ENCODE measurements at regions not wholly inside any gene's neighbourhood (a gene's known extent, or its start where the extent isn't known, plus 50 kb on each side); places are given as distances from the start of the nearest gene placed in this dataset.

GRCh38 chr2:176845718-176846117 is 366.9 kb upstream of the HNRNPA3 start:
- H3K9ac ChIP-seq (ENCODE audit: low read length in 3 of 3), result no peak overlapping the region
- no peaks in the 10 kb centered on the region for H3K36me3 ChIP-seq (ENCODE audit: control insufficient read depth in 2 of 3, insufficient read depth in 3 of 3, low read length in 3 of 3)
- FAIRE-seq (no peak), DNase-seq (no peak)
- no peaks in the 10 kb centered on the region for H3K4me1 ChIP-seq (ENCODE audit: control insufficient read depth in 2 of 3, insufficient read depth in 2 of 3, low read depth in 1 of 3, low read length in 3 of 3)
- no peak for TF ChIP-seq CTCF (IDR thresholded peaks at IDR 0.05; ENCODE audit: borderline replicate concordance, extremely low read depth, insufficient read depth)
- no peaks in the 10 kb centered on the region for H3K27me3 ChIP-seq (ENCODE audit: control insufficient read depth, insufficient read depth, low read length)
- no peaks in the 10 kb centered on the region for H3K9me3 ChIP-seq (ENCODE audit: control insufficient read depth in 2 of 3, insufficient read depth in 1 of 3, low read length in 3 of 3)
- no peak overlapping the region for H3K4me3 ChIP-seq (ENCODE audit: low read length in 3 of 3)
- H3K27ac ChIP-seq (ENCODE audit: low read depth in 2 of 2, low read length in 2 of 2), result no peak overlapping the region
- intact Hi-C loops (cut with DNase I), result no loop called here

- Histone ChIP-seq H3K4me3 (ENCODE audit: low read length in 3 of 3) (no peak overlapping the region), H3K36me3 (ENCODE audit: control insufficient read depth in 2 of 3, insufficient read depth in 3 of 3, low read length in 3 of 3) (no peaks in the 10 kb centered on the region), H3K27me3 (ENCODE audit: control insufficient read depth, insufficient read depth, low read length) (no peaks in the 10 kb centered on the region), H3K4me1 (ENCODE audit: control insufficient read depth in 2 of 3, insufficient read depth in 2 of 3, low read depth in 1 of 3, low read length in 3 of 3) (peaks cover 0 to 2% (median 0%) of the 10 kb centered on the region in 3 donors), H3K27ac (ENCODE audit: low read depth in 2 of 2, low read length in 2 of 2) (no peak overlapping the region), H3K9me3 (ENCODE audit: control insufficient read depth in 2 of 3, insufficient read depth in 1 of 3, low read length in 3 of 3) (no peaks in the 10 kb centered on the region), H3K9ac (ENCODE audit: low read length in 3 of 3) (no peak overlapping the region)
- intact Hi-C loops (cut with DNase I), result no loop called here
- DNase-seq (no peak), FAIRE-seq (no peak)
- no peak for TF ChIP-seq CTCF (IDR thresholded peaks at IDR 0.05; ENCODE audit: borderline replicate concordance, extremely low read depth, insufficient read depth)
These were observed 365.0 kb upstream of the HNRNPA3 start for GRCh38 chr2:176847575-176847974.

GRCh38 chr2:176848844-176849243 is 363.8 kb upstream of the HNRNPA3 start:
- Histone ChIP-seq H3K4me3 (ENCODE audit: low read length in 3 of 3) (no peak overlapping the region), H3K27ac (ENCODE audit: low read depth in 2 of 2, low read length in 2 of 2) (no peak overlapping the region), H3K4me1 (ENCODE audit: control insufficient read depth in 2 of 3, insufficient read depth in 2 of 3, low read depth in 1 of 3, low read length in 3 of 3) (peaks cover 0 to 2% (median 0%) of the 10 kb centered on the region in 3 donors), H3K9ac (ENCODE audit: low read length in 3 of 3) (no peak overlapping the region), H3K27me3 (ENCODE audit: control insufficient read depth, insufficient read depth, low read length) (no peaks in the 10 kb centered on the region), H3K9me3 (ENCODE audit: control insufficient read depth in 2 of 3, insufficient read depth in 1 of 3, low read length in 3 of 3) (no peaks in the 10 kb centered on the region), H3K36me3 (ENCODE audit: control insufficient read depth in 2 of 3, insufficient read depth in 3 of 3, low read length in 3 of 3) (no peaks in the 10 kb centered on the region)
- TF ChIP-seq CTCF (IDR thresholded peaks at IDR 0.05; ENCODE audit: borderline replicate concordance, extremely low read depth, insufficient read depth), result no peak
- FAIRE-seq, result no peak
- intact Hi-C loops (cut with DNase I), result no loop called here
- no peak for DNase-seq

- H3K4me3 ChIP-seq (ENCODE audit: low read length in 3 of 3), result no peak overlapping the region
- peak in 2 of 5 donors; percentile 23 to 38 for DNase-seq
- H3K27me3 ChIP-seq (ENCODE audit: control insufficient read depth, insufficient read depth, low read length), result no peaks in the 10 kb centered on the region
- no peak for FAIRE-seq
- no peak for TF ChIP-seq CTCF (IDR thresholded peaks at IDR 0.05; ENCODE audit: borderline replicate concordance, extremely low read depth, insufficient read depth)
- H3K4me1 ChIP-seq (ENCODE audit: control insufficient read depth in 2 of 3, insufficient read depth in 2 of 3, low read depth in 1 of 3, low read length in 3 of 3), result peaks cover 0 to 2% (median 0%) of the 10 kb centered on the region in 3 donors
- H3K9me3 ChIP-seq (ENCODE audit: control insufficient read depth in 2 of 3, insufficient read depth in 1 of 3, low read length in 3 of 3), result no peaks in the 10 kb centered on the region
- intact Hi-C loops (cut with DNase I), result no loop called here
- no peak overlapping the region for H3K9ac ChIP-seq (ENCODE audit: low read length in 3 of 3)
- no peaks in the 10 kb centered on the region for H3K36me3 ChIP-seq (ENCODE audit: control insufficient read depth in 2 of 3, insufficient read depth in 3 of 3, low read length in 3 of 3)
- no peak overlapping the region for H3K27ac ChIP-seq (ENCODE audit: low read depth in 2 of 2, low read length in 2 of 2)
These were observed 361.2 kb upstream of the HNRNPA3 start for GRCh38 chr2:176851200-176851888.
